Uterus (tissue), 2 donors: ENCODE measurements at regions not wholly inside any gene's neighbourhood (a gene's known extent, or its start where the extent isn't known, plus 50 kb on each side); places are given as distances from the start of the nearest gene placed in this dataset.

ENCODE experiments used
- POLR2A ChIP-seq, 2 donors: fragments of 450-650 bp; IDR thresholded peaks; one replicate each; pipeline ENCODE4 v1.6.1; 2016; ENCODE audit warnings: antibody characterized with exemption in 2 of 2, mild to moderate bottlenecking in 1 of 2, moderate library complexity in 1 of 2
- TF ChIP-seq, protein P1 (sequence below), 4 experiments: fragments of 200-600 bp in 2 of 4; fragments of 450-650 bp in 2 of 4; sonication (generic) in 2 of 4; IDR thresholded peaks; one replicate each; pipeline ENCODE4 v1.5.1; 2016 to 2019; ENCODE audit warnings: antibody characterized with exemption in 4 of 4, mild to moderate bottlenecking in 2 of 4, moderate library complexity in 1 of 4

DNA sequence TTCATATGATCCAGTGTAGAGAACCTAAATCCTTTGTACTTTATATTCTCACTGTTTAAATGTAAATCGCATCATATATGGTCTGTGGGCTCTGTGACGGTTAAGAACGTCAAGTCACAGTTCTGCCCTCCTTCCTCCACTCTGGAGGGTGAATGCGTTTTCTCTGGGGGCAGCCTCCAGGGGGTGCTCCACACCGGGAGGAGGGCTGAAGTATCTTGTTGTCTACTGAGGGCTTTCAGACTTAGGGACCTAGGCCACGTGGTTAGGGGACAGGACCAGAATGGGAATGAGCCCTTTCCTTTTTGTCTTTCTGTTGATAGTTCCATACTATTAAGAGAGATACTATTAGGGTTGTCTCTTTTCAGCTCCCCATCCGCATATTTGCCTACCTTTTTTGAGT, 504.9 kb downstream of the FGF9 start:
- TF ChIP-seq, protein P1, sequence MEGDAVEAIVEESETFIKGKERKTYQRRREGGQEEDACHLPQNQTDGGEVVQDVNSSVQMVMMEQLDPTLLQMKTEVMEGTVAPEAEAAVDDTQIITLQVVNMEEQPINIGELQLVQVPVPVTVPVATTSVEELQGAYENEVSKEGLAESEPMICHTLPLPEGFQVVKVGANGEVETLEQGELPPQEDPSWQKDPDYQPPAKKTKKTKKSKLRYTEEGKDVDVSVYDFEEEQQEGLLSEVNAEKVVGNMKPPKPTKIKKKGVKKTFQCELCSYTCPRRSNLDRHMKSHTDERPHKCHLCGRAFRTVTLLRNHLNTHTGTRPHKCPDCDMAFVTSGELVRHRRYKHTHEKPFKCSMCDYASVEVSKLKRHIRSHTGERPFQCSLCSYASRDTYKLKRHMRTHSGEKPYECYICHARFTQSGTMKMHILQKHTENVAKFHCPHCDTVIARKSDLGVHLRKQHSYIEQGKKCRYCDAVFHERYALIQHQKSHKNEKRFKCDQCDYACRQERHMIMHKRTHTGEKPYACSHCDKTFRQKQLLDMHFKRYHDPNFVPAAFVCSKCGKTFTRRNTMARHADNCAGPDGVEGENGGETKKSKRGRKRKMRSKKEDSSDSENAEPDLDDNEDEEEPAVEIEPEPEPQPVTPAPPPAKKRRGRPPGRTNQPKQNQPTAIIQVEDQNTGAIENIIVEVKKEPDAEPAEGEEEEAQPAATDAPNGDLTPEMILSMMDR (IDR thresholded peaks at IDR 0.05), result no peak
- TF ChIP-seq POLR2A (IDR thresholded peaks at IDR 0.05), result no peak
